Adrenal gland (tissue), 5 donors: ENCODE measurements at regions not wholly inside any gene's neighbourhood (a gene's known extent, or its start where the extent isn't known, plus 50 kb on each side); places are given as distances from the start of the nearest gene placed in this dataset.
A peak's percentile ranks its signal among the peaks of the same experiment; 100 is the strongest.

ENCODE experiments used
- CTCF ChIP-seq, 6 experiments: fragments of 450-650 bp in 4 of 6; fragments of 200-600 bp in 2 of 6; sonication (generic) in 1 of 6; IDR thresholded peaks; 1 replicate in 5 of 6; 2 replicates in 1 of 6; pipeline versions ENCODE4 v1.5.1 to v1.8.0; 2016 to 2021; ENCODE audit warnings: antibody characterized with exemption in 6 of 6, mild to moderate bottlenecking in 2 of 6, moderate library complexity in 1 of 6
- POLR2A ChIP-seq, 2 donors: fragments of 450-650 bp; IDR thresholded peaks; one replicate each; pipeline ENCODE4 v1.6.1; 2017; ENCODE audit warnings: antibody characterized with exemption in 2 of 2, mild to moderate bottlenecking in 2 of 2, moderate library complexity in 1 of 2
- donor health status: DM: no; HTN: no; CAD: no.

- TF ChIP-seq CTCF (IDR thresholded peaks at IDR 0.05) (peak; percentile 54 to 84 (median 78)), POLR2A (IDR thresholded peaks at IDR 0.05) (no peak)
These were observed 59.6 kb upstream of the LMCD1 start for GRCh38 chr3:8441969-8442559.
